GM12878 (cell line): ENCODE measurements at regions not wholly inside any gene's neighbourhood (a gene's known extent, or its start where the extent isn't known, plus 50 kb on each side); places are given as distances from the start of the nearest gene placed in this dataset.

Source experiments
- ATF7 ChIP-seq: fragments of 450-650 bp; IDR thresholded peaks from 2 replicates; pipeline ENCODE4 v1.6.1; 2016; ENCODE audit warnings: low read depth, mild to moderate bottlenecking
- BMI1 ChIP-seq: fragments of 450-650 bp; IDR thresholded peaks from 2 replicates; pipeline ENCODE4 v1.6.1; 2016; ENCODE audit warnings: mild to moderate bottlenecking, moderate library complexity, borderline replicate concordance
- EED ChIP-seq: sonication (generic); IDR thresholded peaks from 2 replicates; pipeline ENCODE4 v1.6.1; 2016; ENCODE audit warnings: antibody characterized with exemption, low read depth
- IKZF1 ChIP-seq: fragments of 450-650 bp; conservative IDR thresholded peaks from 2 replicates; pipeline ENCODE4 v1.6.1; 2017; ENCODE audit warnings: antibody characterized with exemption, mild to moderate bottlenecking
- JUND ChIP-seq: IDR thresholded peaks from 2 replicates; pipeline ENCODE4 v1.6.1; 2012; ENCODE audit warnings: low read depth, mild to moderate bottlenecking, low read length, improper control_type of control experiment, moderate library complexity
- KLF5 ChIP-seq: fragments of 450-650 bp; IDR thresholded peaks from 2 replicates; pipeline ENCODE4 v1.6.1; 2014; ENCODE audit warnings: mild to moderate bottlenecking; ENCODE audit not compliant: partially characterized antibody
- MEF2B ChIP-seq: fragments of 450-650 bp; IDR thresholded peaks from 2 replicates; pipeline ENCODE4 v1.6.1; 2018; ENCODE audit warnings: mild to moderate bottlenecking, moderate library complexity; ENCODE audit not compliant: partially characterized antibody, poor library complexity, severe bottlenecking
- MXI1 ChIP-seq: fragments of 150-350 bp; IDR thresholded peaks from 2 replicates; pipeline ENCODE4 v1.6.1; 2011; ENCODE audit warnings: low read depth, mild to moderate bottlenecking, inconsistent platforms, low read length, improper control_type of control experiment
- NBN ChIP-seq: fragments of 450-650 bp; IDR thresholded peaks from 2 replicates; pipeline ENCODE4 v1.6.1; 2016
- NFYA ChIP-seq: IDR thresholded peaks from 2 replicates; pipeline ENCODE4 v1.6.1; 2011; ENCODE audit warnings: low read depth, mild to moderate bottlenecking, low read length, improper control_type of control experiment, borderline replicate concordance
- PAX5 ChIP-seq: IDR thresholded peaks from 2 replicates; pipeline ENCODE4 v1.6.1; 2011; ENCODE audit warnings: low read depth, low read length, borderline replicate concordance
- PKNOX1 ChIP-seq: fragments of 450-650 bp; IDR thresholded peaks from 2 replicates; pipeline ENCODE4 v1.6.1; 2016; ENCODE audit warnings: mild to moderate bottlenecking
- RBBP5 ChIP-seq: fragments of 200-600 bp; sonication (generic); conservative IDR thresholded peaks from 2 replicates; pipeline ENCODE4 v1.6.1; 2016
- RELB ChIP-seq: fragments of 450-650 bp; IDR thresholded peaks from 2 replicates; pipeline ENCODE4 v1.6.1; 2017; ENCODE audit warnings: low read depth, mild to moderate bottlenecking, moderate library complexity
- RUNX3 ChIP-seq: IDR thresholded peaks from 2 replicates; pipeline ENCODE4 v1.6.1; 2012; ENCODE audit warnings: low read length, inconsistent platforms
- SMAD1 ChIP-seq: fragments of 450-650 bp; IDR thresholded peaks from 2 replicates; pipeline ENCODE4 v1.6.1; 2018; ENCODE audit warnings: mild to moderate bottlenecking, low read depth; ENCODE audit not compliant: partially characterized antibody
- SMARCA5 ChIP-seq: fragments of 450-650 bp; IDR thresholded peaks from 2 replicates; pipeline ENCODE4 v1.6.1; 2017; ENCODE audit warnings: mild to moderate bottlenecking
- SPI1 ChIP-seq: IDR thresholded peaks from 2 replicates; pipeline ENCODE4 v1.6.1; 2011; ENCODE audit warnings: low read depth, mild to moderate bottlenecking, low read length, moderate library complexity, borderline replicate concordance; ENCODE audit not compliant: insufficient read depth
- SUPT20H ChIP-seq: IDR thresholded peaks from 2 replicates; pipeline ENCODE4 v1.6.1; 2011; ENCODE audit warnings: low read depth, mild to moderate bottlenecking, low read length, moderate library complexity, borderline replicate concordance; ENCODE audit not compliant: control insufficient read depth
- ZBED1 ChIP-seq: IDR thresholded peaks from 2 replicates; pipeline ENCODE4 v1.6.1; 2016; ENCODE audit warnings: borderline replicate concordance
- ZNF687 ChIP-seq: fragments of 450-650 bp; IDR thresholded peaks from 2 replicates; pipeline ENCODE4 v1.6.1; 2017; ENCODE audit warnings: mild to moderate bottlenecking, moderate library complexity
- ZSCAN29 ChIP-seq: fragments of 450-650 bp; IDR thresholded peaks from 2 replicates; pipeline ENCODE4 v1.6.1; 2017; ENCODE audit warnings: mild to moderate bottlenecking, moderate library complexity

- TF ChIP-seq ZNF687 (peak; percentile 61; the same call in 1 of the 2 replicates), RBBP5 (no peak), BMI1 (peak; percentile 70), ATF7 (peak; percentile 77), MEF2B (peak; percentile 87), EED (peak; percentile 35; the same call in 1 of the 2 replicates), SUPT20H (no peak), RELB (peak; percentile 97), PKNOX1 (0 out of 2 replicates have a peak, but pooled peaks have one; percentile 5), MXI1 (peak; percentile 53; the same call in 1 of the 2 replicates), SPI1 (peak; percentile 44; the same call in 1 of the 2 replicates), ZSCAN29 (no peak), SMARCA5 (no peak), NFYA (no peak), NBN (peak; percentile 86), SMAD1 (peak; percentile 62), PAX5 (0 out of 2 replicates have a peak, but pooled peaks have one; percentile 41), JUND (no peak), RUNX3 (peak; percentile 81), KLF5 (no peak), IKZF1 (peak; percentile 95), ZBED1 (no peak)
Observed at GRCh38 chr3:168517249-168518071, 421.7 kb upstream of the GOLIM4 start (continued).
